Right atrium auricular region (tissue), 2 donors: ENCODE measurements at regions not wholly inside any gene's neighbourhood (a gene's known extent, or its start where the extent isn't known, plus 50 kb on each side); places are given as distances from the start of the nearest gene placed in this dataset.

Source experiments
- DNase-seq: peaks from one replicate; pipeline ENCODE4 v3.0.0-alpha.2; 2019; ENCODE audit warnings: low spot score
- H3K27ac ChIP-seq, 2 donors: fragments of 200-600 bp; sonication (generic); 1 replicate in 1 of 2; 2 replicates in 1 of 2; pipeline ENCODE4 v1.5.1; 2016 to 2019
- H3K27me3 ChIP-seq, 2 donors: fragments of 200-600 bp; sonication (generic); one replicate each; pipeline versions ENCODE4 v1.5.1 to v1.6.0; 2017 to 2019
- H3K36me3 ChIP-seq: fragments of 200-600 bp; sonication (generic); one replicate; pipeline ENCODE4 v1.5.1; 2016
- H3K4me1 ChIP-seq, 2 donors: fragments of 200-600 bp; sonication (generic); one replicate each; pipeline versions ENCODE4 v1.5.1 to v1.6.0; 2017 to 2019
- H3K4me3 ChIP-seq, 2 donors: fragments of 200-600 bp; sonication (generic); 1 replicate in 1 of 2; 2 replicates in 1 of 2; pipeline ENCODE4 v1.5.1; 2017 to 2019; ENCODE audit warnings: mild to moderate bottlenecking in 1 of 2, moderate library complexity in 1 of 2
- H3K9me3 ChIP-seq, 2 donors: fragments of 200-600 bp; sonication (generic); one replicate each; pipeline ENCODE4 v1.5.1; 2019
- TF ChIP-seq, protein P1 (sequence below), 2 donors: fragments of 200-600 bp; sonication (generic); IDR thresholded peaks; one replicate each; pipeline ENCODE4 v1.5.1; 2019; ENCODE audit warnings: antibody characterized with exemption in 2 of 2

DNA sequence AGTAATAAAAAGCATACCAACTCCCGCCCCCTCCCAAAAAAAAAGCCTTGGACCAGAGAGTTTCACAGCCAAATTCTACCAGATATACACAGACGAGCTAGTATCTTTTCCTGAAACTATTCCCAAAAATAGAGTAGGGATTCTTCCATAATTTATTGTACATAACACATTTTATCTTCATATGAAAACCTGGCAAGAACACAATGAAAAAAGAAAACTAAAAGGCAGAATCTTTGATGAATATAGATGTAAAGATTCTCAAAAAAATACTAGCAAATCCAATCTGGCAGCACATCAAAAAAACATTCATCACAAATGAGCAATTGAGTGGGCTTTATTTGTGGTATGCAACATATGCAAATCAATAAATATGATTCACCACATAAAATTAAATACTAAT, 798.8 kb downstream of the CDH18 start:
- Histone ChIP-seq H3K4me1 (no peaks in the 10 kb centered on the region), H3K4me3 (no peak overlapping the region), H3K36me3 (no peaks in the 10 kb centered on the region), H3K27ac (no peak overlapping the region), H3K9me3 (no peaks in the 10 kb centered on the region), H3K27me3 (no peaks in the 10 kb centered on the region)
- no peak for DNase-seq
- TF ChIP-seq, protein P1, sequence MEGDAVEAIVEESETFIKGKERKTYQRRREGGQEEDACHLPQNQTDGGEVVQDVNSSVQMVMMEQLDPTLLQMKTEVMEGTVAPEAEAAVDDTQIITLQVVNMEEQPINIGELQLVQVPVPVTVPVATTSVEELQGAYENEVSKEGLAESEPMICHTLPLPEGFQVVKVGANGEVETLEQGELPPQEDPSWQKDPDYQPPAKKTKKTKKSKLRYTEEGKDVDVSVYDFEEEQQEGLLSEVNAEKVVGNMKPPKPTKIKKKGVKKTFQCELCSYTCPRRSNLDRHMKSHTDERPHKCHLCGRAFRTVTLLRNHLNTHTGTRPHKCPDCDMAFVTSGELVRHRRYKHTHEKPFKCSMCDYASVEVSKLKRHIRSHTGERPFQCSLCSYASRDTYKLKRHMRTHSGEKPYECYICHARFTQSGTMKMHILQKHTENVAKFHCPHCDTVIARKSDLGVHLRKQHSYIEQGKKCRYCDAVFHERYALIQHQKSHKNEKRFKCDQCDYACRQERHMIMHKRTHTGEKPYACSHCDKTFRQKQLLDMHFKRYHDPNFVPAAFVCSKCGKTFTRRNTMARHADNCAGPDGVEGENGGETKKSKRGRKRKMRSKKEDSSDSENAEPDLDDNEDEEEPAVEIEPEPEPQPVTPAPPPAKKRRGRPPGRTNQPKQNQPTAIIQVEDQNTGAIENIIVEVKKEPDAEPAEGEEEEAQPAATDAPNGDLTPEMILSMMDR (IDR thresholded peaks at IDR 0.05): no peak

- H3K36me3 ChIP-seq: no peaks in the 10 kb centered on the region
- no peaks in the 10 kb centered on the region for H3K9me3 ChIP-seq
- H3K27ac ChIP-seq: no peak overlapping the region
- DNase-seq: no peak
- no peak overlapping the region for H3K4me3 ChIP-seq
- TF ChIP-seq, protein P1 (IDR thresholded peaks at IDR 0.05): no peak
- H3K27me3 ChIP-seq: no peaks in the 10 kb centered on the region
- H3K4me1 ChIP-seq: no peaks in the 10 kb centered on the region
Measured at GRCh38 chr5:19193631-19194030, 794.4 kb downstream of the CDH18 start.

- no peak for DNase-seq
- TF ChIP-seq, protein P1 (IDR thresholded peaks at IDR 0.05): no peak
- Histone ChIP-seq H3K27ac (no peak overlapping the region), H3K4me3 (no peak overlapping the region), H3K9me3 (no peaks in the 10 kb centered on the region), H3K36me3 (no peaks in the 10 kb centered on the region), H3K27me3 (no peaks in the 10 kb centered on the region), H3K4me1 (no peaks in the 10 kb centered on the region)
Measured at GRCh38 chr5:19196631-19197030, 791.4 kb downstream of the CDH18 start.

DNA sequence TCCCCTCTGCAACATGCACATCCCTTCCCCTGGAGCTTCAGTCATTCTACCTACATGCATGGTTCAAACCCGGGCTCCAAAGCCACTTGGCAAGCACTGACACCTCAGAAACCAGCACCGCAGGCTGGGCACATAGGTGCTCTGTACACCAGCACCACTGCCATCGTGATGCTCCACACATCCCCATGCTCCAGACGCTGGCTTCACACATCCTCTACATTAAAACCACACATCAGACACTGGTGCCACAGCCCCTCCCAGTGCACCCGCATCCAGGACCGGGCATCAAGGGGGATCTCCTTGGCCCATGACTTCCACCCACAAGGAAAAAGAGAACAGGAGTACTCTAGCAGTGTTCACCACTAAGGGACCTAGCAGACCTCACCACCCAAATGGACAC, 787.7 kb downstream of the CDH18 start:
- DNase-seq: no peak
- no peaks in the 10 kb centered on the region for H3K4me1 ChIP-seq
- H3K36me3 ChIP-seq: no peaks in the 10 kb centered on the region
- H3K27me3 ChIP-seq: no peaks in the 10 kb centered on the region
- no peaks in the 10 kb centered on the region for H3K9me3 ChIP-seq
- no peak overlapping the region for H3K27ac ChIP-seq
- TF ChIP-seq, protein P1 (IDR thresholded peaks at IDR 0.05): no peak
- H3K4me3 ChIP-seq: no peak overlapping the region

DNA sequence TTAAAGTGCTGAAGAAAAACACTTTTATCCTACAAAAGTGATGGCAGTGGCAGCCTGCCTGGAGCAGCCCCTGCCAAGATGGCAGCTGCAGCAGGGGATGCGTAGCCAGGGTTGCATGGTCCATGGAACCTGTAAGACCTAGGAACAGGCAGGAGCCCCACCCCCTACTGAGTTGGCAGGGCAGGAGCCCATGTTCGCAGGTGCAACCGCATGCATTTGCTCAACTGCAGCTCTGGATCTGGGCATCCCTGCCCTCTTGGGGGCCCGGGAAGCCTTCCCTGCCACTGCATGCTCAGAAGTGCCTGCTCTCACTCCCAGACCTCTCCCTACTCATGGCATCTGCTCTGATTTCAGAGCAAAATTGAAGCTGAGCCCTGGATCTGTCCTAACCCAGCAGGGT, 779.6 kb downstream of the CDH18 start:
- Histone ChIP-seq H3K4me1 (no peaks in the 10 kb centered on the region), H3K4me3 (no peak overlapping the region), H3K9me3 (peaks cover 0 to 4% of the 10 kb centered on the region in 2 donors), H3K27me3 (no peaks in the 10 kb centered on the region), H3K27ac (no peak overlapping the region), H3K36me3 (no peaks in the 10 kb centered on the region)
- DNase-seq: no peak
- TF ChIP-seq, protein P1 (IDR thresholded peaks at IDR 0.05): no peak

DNA sequence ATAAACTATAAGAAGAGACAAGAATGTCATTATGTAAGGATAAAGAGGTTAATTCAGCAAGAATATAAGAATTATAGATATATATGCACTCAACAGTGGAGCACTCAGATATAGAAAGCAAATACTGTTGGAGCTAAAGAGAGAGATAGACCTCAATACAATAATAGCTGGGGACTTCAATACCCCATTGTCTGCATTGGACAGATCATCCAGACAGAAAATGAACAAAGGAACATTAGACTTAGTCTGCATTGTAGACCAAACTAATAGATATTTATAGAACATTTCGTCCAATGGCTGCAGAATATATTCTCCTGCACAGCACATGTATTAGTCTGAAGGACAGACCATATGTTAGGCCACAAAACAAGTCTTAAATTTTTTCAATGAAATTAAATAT, 777.1 kb downstream of the CDH18 start:
- Histone ChIP-seq H3K4me3 (no peak overlapping the region), H3K27ac (no peak overlapping the region), H3K27me3 (no peaks in the 10 kb centered on the region), H3K9me3 (peaks cover 0 to 4% of the 10 kb centered on the region in 2 donors), H3K36me3 (no peaks in the 10 kb centered on the region), H3K4me1 (no peaks in the 10 kb centered on the region)
- TF ChIP-seq, protein P1 (IDR thresholded peaks at IDR 0.05): no peak
- DNase-seq: no peak
